ENCODE measurements at regions not wholly inside any gene's neighbourhood (a gene's known extent, or its start where the extent isn't known, plus 50 kb on each side); places are given as distances from the start of the nearest gene placed in this dataset.

DNA sequence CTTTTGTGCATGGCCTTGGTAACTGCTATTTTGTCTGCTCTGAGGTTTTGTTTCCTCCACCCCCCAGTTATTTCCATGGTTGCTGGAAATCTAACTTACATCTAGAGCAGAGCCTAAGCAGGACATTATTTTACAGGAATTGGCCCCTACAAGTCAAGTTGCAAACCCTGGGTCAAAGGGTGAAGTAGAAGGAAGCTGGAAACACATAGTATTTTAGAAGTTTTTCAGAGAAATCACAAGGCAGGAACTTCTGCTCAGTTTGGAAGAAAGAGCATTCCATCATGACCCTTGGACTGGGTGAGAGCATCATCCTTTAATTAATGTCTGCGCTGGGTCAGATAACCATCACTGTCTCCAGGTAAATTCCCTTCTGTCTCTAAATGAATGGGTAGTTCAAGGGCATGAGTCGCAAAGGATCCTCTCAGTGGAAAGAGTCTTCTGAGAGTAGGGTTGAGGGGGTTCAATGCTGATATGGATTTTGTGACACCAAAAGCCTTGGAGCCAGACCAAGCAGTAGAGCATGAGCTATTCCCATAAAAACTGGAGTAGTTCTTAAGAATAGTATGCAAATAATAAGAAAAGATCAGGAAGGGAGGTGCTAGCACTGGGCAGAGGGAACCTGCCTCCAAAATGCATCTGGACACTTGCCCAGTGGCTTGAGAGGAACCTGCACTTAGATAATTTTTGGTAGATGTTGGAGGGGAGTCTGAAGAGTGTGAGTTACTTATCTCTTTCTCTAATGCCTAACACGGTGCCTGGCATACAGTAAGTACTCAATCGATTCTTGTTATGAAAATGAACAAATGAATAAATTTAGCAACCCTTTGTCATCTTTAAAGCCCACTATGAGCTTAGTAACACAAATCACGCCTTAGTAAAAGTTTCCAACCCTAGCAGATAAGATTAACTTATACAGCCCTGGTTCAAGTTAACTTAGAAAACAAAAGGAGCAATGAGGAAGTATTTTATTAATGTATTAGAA is 160.6 kb upstream of the ADO start:
- H3K36me3 Mint-ChIP-seq, result no peaks in the 10 kb centered on the region
- TF ChIP-seq, protein P1, sequence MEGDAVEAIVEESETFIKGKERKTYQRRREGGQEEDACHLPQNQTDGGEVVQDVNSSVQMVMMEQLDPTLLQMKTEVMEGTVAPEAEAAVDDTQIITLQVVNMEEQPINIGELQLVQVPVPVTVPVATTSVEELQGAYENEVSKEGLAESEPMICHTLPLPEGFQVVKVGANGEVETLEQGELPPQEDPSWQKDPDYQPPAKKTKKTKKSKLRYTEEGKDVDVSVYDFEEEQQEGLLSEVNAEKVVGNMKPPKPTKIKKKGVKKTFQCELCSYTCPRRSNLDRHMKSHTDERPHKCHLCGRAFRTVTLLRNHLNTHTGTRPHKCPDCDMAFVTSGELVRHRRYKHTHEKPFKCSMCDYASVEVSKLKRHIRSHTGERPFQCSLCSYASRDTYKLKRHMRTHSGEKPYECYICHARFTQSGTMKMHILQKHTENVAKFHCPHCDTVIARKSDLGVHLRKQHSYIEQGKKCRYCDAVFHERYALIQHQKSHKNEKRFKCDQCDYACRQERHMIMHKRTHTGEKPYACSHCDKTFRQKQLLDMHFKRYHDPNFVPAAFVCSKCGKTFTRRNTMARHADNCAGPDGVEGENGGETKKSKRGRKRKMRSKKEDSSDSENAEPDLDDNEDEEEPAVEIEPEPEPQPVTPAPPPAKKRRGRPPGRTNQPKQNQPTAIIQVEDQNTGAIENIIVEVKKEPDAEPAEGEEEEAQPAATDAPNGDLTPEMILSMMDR (IDR thresholded peaks at IDR 0.05), result no peak
- DNase-seq, result no peak
- Histone ChIP-seq H3K27ac (ENCODE audit: low read length) (no peak overlapping the region), H3K36me3 (ENCODE audit: control insufficient read depth, insufficient read depth, low read length) (no peaks in the 10 kb centered on the region), H3K27me3 (ENCODE audit: control insufficient read depth, insufficient read depth, low read length) (no peaks in the 10 kb centered on the region), H3K4me1 (ENCODE audit: control insufficient read depth, insufficient read depth, low read length) (peaks cover 14% of the 10 kb centered on the region), H3K4me3 (ENCODE audit: low read length) (no peak overlapping the region), H3K9me3 (ENCODE audit: control insufficient read depth, insufficient read depth, low read length) (no peaks in the 10 kb centered on the region)
- peaks cover 20 to 32% of the 10 kb centered on the region in 2 donors for H3K4me1 Mint-ChIP-seq
- no peaks in the 10 kb centered on the region for H3K9me3 Mint-ChIP-seq
- H3K4me3 Mint-ChIP-seq, result no peak overlapping the region
- no peaks in the 10 kb centered on the region for H3K27me3 Mint-ChIP-seq (ENCODE audit: low read depth in 2 of 2)
- WGBS (ENCODE audit: insufficient coverage), result 95% methylated on average over 4 of the region's 5 CpGs
- ATAC-seq, result no peak
- intact Hi-C loops (cut with micrococcal nuclease), result no loop called here
- H3K27ac Mint-ChIP-seq, result no peak overlapping the region

DNA sequence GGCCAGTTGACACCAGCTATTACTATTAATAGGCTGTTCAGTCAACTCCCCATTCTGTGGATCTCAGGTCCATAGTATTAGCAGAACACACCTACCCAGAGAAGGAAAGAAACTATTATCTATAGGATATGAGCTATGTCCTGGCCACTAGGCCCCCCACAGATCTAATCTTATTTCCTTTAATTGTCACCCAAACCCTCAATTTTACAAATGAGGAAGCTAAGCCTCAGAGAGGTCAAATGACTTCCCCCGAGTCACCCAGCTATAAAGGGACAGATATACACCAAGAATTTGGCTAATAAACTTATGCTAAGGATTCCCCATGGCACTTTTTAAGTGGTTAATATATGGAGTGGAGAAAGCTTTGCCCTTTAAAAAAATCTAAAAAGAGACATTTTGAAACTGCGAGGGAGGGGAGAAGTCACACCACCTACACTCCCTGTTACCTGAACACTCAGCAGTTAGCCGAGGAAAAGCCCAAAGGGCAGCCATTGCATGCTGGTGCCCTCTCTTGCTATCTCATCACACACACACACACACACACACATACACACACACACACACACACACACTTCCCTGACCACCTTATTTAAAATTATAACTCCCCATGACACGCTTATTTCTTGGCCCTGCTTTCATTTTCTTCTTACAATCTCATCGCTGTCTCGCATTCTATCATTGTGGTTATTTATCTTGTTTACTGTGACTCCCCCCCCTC is 157.0 kb upstream of the ADO start:
- Mint-ChIP-seq H3K27me3 (ENCODE audit: low read depth in 2 of 2) (no peaks in the 10 kb centered on the region), H3K4me1 (peaks cover 20 to 33% of the 10 kb centered on the region in 2 donors), H3K27ac (peak overlapping the region; percentile 4 to 37), H3K36me3 (no peaks in the 10 kb centered on the region), H3K4me3 (peak overlapping the region; percentile 50), H3K9me3 (no peaks in the 10 kb centered on the region)
- peak; percentile 40 to 64 (median 46) for ATAC-seq
- intact Hi-C loops (cut with micrococcal nuclease), result no loop called here
- Histone ChIP-seq H3K27me3 (ENCODE audit: control insufficient read depth, insufficient read depth, low read length) (no peaks in the 10 kb centered on the region), H3K4me3 (ENCODE audit: low read length) (no peak overlapping the region), H3K27ac (ENCODE audit: low read length) (no peak overlapping the region), H3K4me1 (ENCODE audit: control insufficient read depth, insufficient read depth, low read length) (peaks cover 10% of the 10 kb centered on the region), H3K36me3 (ENCODE audit: control insufficient read depth, insufficient read depth, low read length) (no peaks in the 10 kb centered on the region), H3K9me3 (ENCODE audit: control insufficient read depth, insufficient read depth, low read length) (no peaks in the 10 kb centered on the region)
- 65% methylated on average over 4 of the region's 6 CpGs for WGBS (ENCODE audit: insufficient coverage)
- DNase-seq, result no peak
- TF ChIP-seq, protein P1 (IDR thresholded peaks at IDR 0.05), result no peak

DNA sequence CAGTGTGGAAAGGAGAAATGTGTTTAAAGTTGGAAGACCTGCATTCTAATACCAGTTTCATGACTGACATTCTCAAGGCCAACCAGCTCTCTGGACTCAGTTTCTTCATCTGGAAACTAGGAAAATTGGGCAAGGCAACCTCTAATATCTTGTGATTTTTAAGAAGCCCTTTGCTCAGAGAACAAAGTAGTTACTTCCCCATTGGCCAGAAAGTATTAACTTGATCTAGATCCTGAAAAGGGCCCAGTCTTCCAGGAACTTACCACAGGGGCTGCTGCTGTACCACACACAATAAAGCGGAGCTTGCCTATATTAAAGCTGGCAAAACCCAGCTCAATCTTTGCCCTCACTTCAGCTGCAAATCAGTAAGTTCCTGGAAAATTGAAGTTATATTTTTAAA is 155.6 kb upstream of the ADO start:
- H3K36me3 Mint-ChIP-seq, result no peaks in the 10 kb centered on the region
- no peak for DNase-seq
- no peak overlapping the region for H3K27ac ChIP-seq (ENCODE audit: low read length)
- intact Hi-C loops (cut with micrococcal nuclease), result no loop called here
- no peaks in the 10 kb centered on the region for H3K9me3 ChIP-seq (ENCODE audit: control insufficient read depth, insufficient read depth, low read length)
- H3K27me3 Mint-ChIP-seq (ENCODE audit: low read depth in 2 of 2), result no peaks in the 10 kb centered on the region
- 31% methylated on average over 1 of the region's 1 CpG for WGBS (ENCODE audit: insufficient coverage)
- peak overlapping the region; percentile 22 for H3K4me3 Mint-ChIP-seq
- H3K9me3 Mint-ChIP-seq, result no peaks in the 10 kb centered on the region
- H3K27me3 ChIP-seq (ENCODE audit: control insufficient read depth, insufficient read depth, low read length), result no peaks in the 10 kb centered on the region
- peaks cover 10% of the 10 kb centered on the region for H3K4me1 ChIP-seq (ENCODE audit: control insufficient read depth, insufficient read depth, low read length)
- no peak overlapping the region for H3K27ac Mint-ChIP-seq
- no peak for ATAC-seq
- H3K36me3 ChIP-seq (ENCODE audit: control insufficient read depth, insufficient read depth, low read length), result no peaks in the 10 kb centered on the region
- TF ChIP-seq, protein P1 (IDR thresholded peaks at IDR 0.05), result no peak
- peaks cover 20 to 24% of the 10 kb centered on the region in 2 donors for H3K4me1 Mint-ChIP-seq
- H3K4me3 ChIP-seq (ENCODE audit: low read length), result no peak overlapping the region

Measured in natural killer cell (primary cell).